A549 (cell line): ENCODE measurements at regions not wholly inside any gene's neighbourhood (a gene's known extent, or its start where the extent isn't known, plus 50 kb on each side); places are given as distances from the start of the nearest gene placed in this dataset.

ENCODE experiments used
- ATAC-seq, 2 experiments: fragments of 200-7000 bp in 1 of 2; fragments of >200 bp in 1 of 2; cut with Nextera tagmentation in 1 of 2; cut with Tn5 transposase in 1 of 2; 3 replicates each; pipeline versions ENCODE4 v1.8.0 to v1.9.1; 2018 to 2020; ENCODE audit warnings: mild to moderate bottlenecking in 1 of 2, moderate library complexity in 1 of 2
- CTCF ChIA-PET: fragments of 300-600 bp; sonication (Branson Sonifier 250); formaldehyde crosslinking; extraction: SDS; loops from one replicate; lab custom pipeline; 2021; ENCODE audit warnings: antibody characterized with exemption, inconsistent platforms; lab: Yijun Ruan, JAX
- POLR2A ChIA-PET: fragments of 350-600 bp; formaldehyde crosslinking; extraction: SDS; loops from one replicate; lab custom pipeline; 2021; ENCODE audit warnings: antibody characterized with exemption, inconsistent platforms; lab: Yijun Ruan, JAX
- DNase-seq, 2 experiments: peaks; one replicate each; pipeline versions ENCODE4 v3.0.0 to v3.0.0-alpha.2; 2011 to 2016; ENCODE audit warnings: low read depth in 1 of 2, low spot score in 1 of 2
- FAIRE-seq: peaks from 2 replicates; lab custom pipeline; 2011; peaks lifted over from hg19 to GRCh38; lab: Jason Lieb, UNC
- H3K27ac ChIP-seq, 2 experiments: fragments of >200 bp; sonication (Bioruptor Twin); formaldehyde crosslinking; 3 replicates each; pipeline ENCODE4 v1.5.1; 2016 to 2017
- H3K4me1 ChIP-seq: fragments of >200 bp; sonication (Bioruptor Twin); formaldehyde crosslinking; 3 replicates; pipeline ENCODE4 v1.6.1; 2016
- H3K4me2 ChIP-seq: fragments of >200 bp; sonication (Bioruptor Twin); formaldehyde crosslinking; 3 replicates; pipeline ENCODE4 v1.6.1; 2016
- H3K4me3 ChIP-seq: fragments of >200 bp; sonication (Bioruptor Twin); formaldehyde crosslinking; 3 replicates; pipeline ENCODE4 v1.5.1; 2016
- H3K9me3 ChIP-seq: fragments of >200 bp; sonication (Bioruptor Twin); formaldehyde crosslinking; 3 replicates; pipeline ENCODE4 v1.6.1; 2016
- BHLHE40 ChIP-seq: IDR thresholded peaks from 2 replicates; pipeline ENCODE4 v1.6.1; 2012; ENCODE audit warnings: low read depth, low read length, inconsistent platforms
- CHD2 ChIP-seq: fragments of 150-350 bp; IDR thresholded peaks from 2 replicates; pipeline ENCODE4 v1.6.1; 2014; ENCODE audit warnings: low read length; ENCODE audit not compliant: partially characterized antibody
- CHD4 ChIP-seq: fragments of 200-600 bp; sonication (generic); IDR thresholded peaks from 2 replicates; pipeline ENCODE4 v1.6.1; 2016; ENCODE audit warnings: antibody characterized with exemption, mild to moderate bottlenecking, borderline replicate concordance
- EHMT2 ChIP-seq: fragments of 200-600 bp; sonication (generic); IDR thresholded peaks from 2 replicates; pipeline ENCODE4 v1.6.1; 2016; ENCODE audit warnings: antibody characterized with exemption, low read depth, mild to moderate bottlenecking, moderate library complexity
- EP300 ChIP-seq, 2 experiments: fragments of >200 bp; sonication (Bioruptor Twin); formaldehyde crosslinking; IDR thresholded peaks; 2 replicates in 1 of 2; 3 replicates in 1 of 2; pipeline ENCODE4 v1.6.1; 2016 to 2017
- FOSB ChIP-seq: fragments of 250-450 bp; sonication (Bioruptor Pico); IDR thresholded peaks from 2 replicates; pipeline ENCODE4 v1.5.0; 2020; ENCODE audit warnings: mild to moderate bottlenecking, moderate library complexity
- HDAC2 ChIP-seq: fragments of 200-600 bp; sonication (generic); IDR thresholded peaks from 2 replicates; pipeline ENCODE4 v1.6.1; 2016
- HEYL ChIP-seq: fragments of 250-450 bp; sonication (Bioruptor Pico); IDR thresholded peaks from 2 replicates; pipeline ENCODE4 v1.8.0; 2021; ENCODE audit warnings: mild to moderate bottlenecking, moderate library complexity
- HOXA7 ChIP-seq: fragments of 250-450 bp; sonication (Bioruptor Pico); IDR thresholded peaks from 2 replicates; pipeline ENCODE4 v1.5.0; 2020; ENCODE audit warnings: mild to moderate bottlenecking, moderate library complexity
- HOXB13 ChIP-seq: fragments of 250-450 bp; sonication (Bioruptor Pico); IDR thresholded peaks from 2 replicates; pipeline ENCODE4 v1.5.0; 2020; ENCODE audit warnings: low read depth, mild to moderate bottlenecking, moderate library complexity
- HOXB5 ChIP-seq: fragments of 250-450 bp; sonication (Bioruptor Pico); IDR thresholded peaks from 2 replicates; pipeline ENCODE4 v1.5.0; 2020; ENCODE audit warnings: mild to moderate bottlenecking, moderate library complexity
- JUN ChIP-seq, 2 experiments: fragments of >200 bp; sonication (Bioruptor Twin); formaldehyde crosslinking; IDR thresholded peaks; 2 replicates in 1 of 2; 3 replicates in 1 of 2; pipeline ENCODE4 v1.6.1; 2016 to 2017
- JUNB ChIP-seq: fragments of >200 bp; sonication (Bioruptor Twin); formaldehyde crosslinking; IDR thresholded peaks from 2 replicates; pipeline ENCODE4 v1.6.1; 2016
- KDM1A ChIP-seq: fragments of 200-600 bp; sonication (generic); IDR thresholded peaks from 2 replicates; pipeline ENCODE4 v1.6.1; 2016; ENCODE audit warnings: low read depth, mild to moderate bottlenecking
- MAFK ChIP-seq: fragments of 450-650 bp; IDR thresholded peaks from 2 replicates; pipeline ENCODE4 v1.6.1; 2014; ENCODE audit not compliant: partially characterized antibody
- NFE2L2 ChIP-seq: fragments of 150-350 bp; conservative IDR thresholded peaks from 2 replicates; pipeline ENCODE4 v1.6.1; 2014; ENCODE audit warnings: low read length
- NR3C1 ChIP-seq: fragments of >200 bp; sonication (Bioruptor Twin); formaldehyde crosslinking; IDR thresholded peaks from 3 replicates; pipeline ENCODE4 v1.6.1; 2017
- POLR2A ChIP-seq: IDR thresholded peaks from 2 replicates; pipeline ENCODE4 v1.6.1; 2012; ENCODE audit warnings: mild to moderate bottlenecking, low read length
- RARB ChIP-seq: fragments of 250-450 bp; sonication (Bioruptor Pico); IDR thresholded peaks from 2 replicates; pipeline ENCODE4 v1.8.0; 2021; ENCODE audit warnings: mild to moderate bottlenecking, moderate library complexity
- SMC3 ChIP-seq: fragments of >200 bp; sonication (Bioruptor Twin); formaldehyde crosslinking; IDR thresholded peaks from 3 replicates; pipeline ENCODE4 v1.6.1; 2018; ENCODE audit warnings: inconsistent platforms
- SREBF2 ChIP-seq: fragments of 450-650 bp; IDR thresholded peaks from 2 replicates; pipeline ENCODE4 v1.6.1; 2014; ENCODE audit warnings: mild to moderate bottlenecking, moderate library complexity
- TFCP2L1 ChIP-seq: fragments of 250-450 bp; sonication (Bioruptor Pico); IDR thresholded peaks from 2 replicates; pipeline ENCODE4 v1.5.0; 2021; ENCODE audit warnings: mild to moderate bottlenecking
- ZC3H11A ChIP-seq: fragments of 450-650 bp; IDR thresholded peaks from 2 replicates; pipeline ENCODE4 v1.6.1; 2014; ENCODE audit warnings: antibody characterized with exemption, mild to moderate bottlenecking
- ZFP36 ChIP-seq: fragments of 450-650 bp; IDR thresholded peaks from 2 replicates; pipeline ENCODE4 v1.6.1; 2014; ENCODE audit warnings: borderline replicate concordance; ENCODE audit not compliant: partially characterized antibody
- ZNF302 ChIP-seq: fragments of 250-450 bp; sonication (Bioruptor Pico); IDR thresholded peaks from 2 replicates; pipeline ENCODE4 v1.9.0; 2021; ENCODE audit warnings: inconsistent platforms, mild to moderate bottlenecking, moderate library complexity
- ZSCAN20 ChIP-seq: fragments of 250-450 bp; sonication (Bioruptor Pico); IDR thresholded peaks from 2 replicates; pipeline ENCODE4 v1.8.0; 2022; ENCODE audit warnings: mild to moderate bottlenecking, moderate library complexity
- WGBS: methylation state at CpG from one replicate; pipeline ENCODE4 v1.1.6; 2017; ENCODE audit errors: missing lambda C conversion rate; 5-methylcytosine and 5-hydroxymethylcytosine counted together
- TF ChIP-seq, protein P1 (sequence below): fragments of >200 bp; sonication (Bioruptor Twin); formaldehyde crosslinking; IDR thresholded peaks from 3 replicates; pipeline ENCODE4 v1.6.1; 2016
- TF ChIP-seq, protein P2 (sequence below): IDR thresholded peaks from 2 replicates; pipeline ENCODE4 v1.6.1; 2012; ENCODE audit warnings: low read depth, borderline replicate concordance
- TF ChIP-seq, protein P3 (sequence below): fragments of 150-350 bp; IDR thresholded peaks from 2 replicates; pipeline ENCODE4 v1.6.1; 2014; ENCODE audit warnings: low read depth, mild to moderate bottlenecking, low read length
- TF ChIP-seq, protein P4 (sequence below): IDR thresholded peaks from 2 replicates; pipeline ENCODE4 v1.6.1; 2012
- TF ChIP-seq, protein P5 (sequence below): fragments of >200 bp; sonication (Bioruptor Twin); formaldehyde crosslinking; IDR thresholded peaks from 2 replicates; pipeline ENCODE4 v1.6.1; 2016
- TF ChIP-seq, protein P6 (sequence below): fragments of 250-450 bp; sonication (Bioruptor Pico); IDR thresholded peaks from 2 replicates; pipeline ENCODE4 v1.5.0; 2020; ENCODE audit warnings: low read depth, mild to moderate bottlenecking, moderate library complexity

DNA sequence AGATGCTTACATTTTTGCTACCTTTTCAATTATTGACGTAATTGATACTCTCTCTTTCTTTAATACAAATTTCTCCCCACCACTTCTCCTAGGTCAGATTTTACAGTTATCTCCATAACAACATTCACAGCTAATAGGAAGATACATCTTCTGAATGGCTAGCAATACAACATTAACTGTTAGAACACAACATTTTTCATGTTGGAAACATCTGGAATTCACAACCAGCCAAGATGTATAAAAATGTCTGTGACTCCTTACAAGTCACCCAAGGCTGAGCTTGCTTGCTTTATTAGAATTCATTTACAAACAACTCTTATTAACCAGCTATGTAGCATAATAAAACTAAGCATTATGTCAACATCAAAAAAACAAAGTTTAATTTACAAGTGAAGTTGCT is 81.0 kb upstream of the ROBO2 start (continued):
- TF ChIP-seq, protein P1, sequence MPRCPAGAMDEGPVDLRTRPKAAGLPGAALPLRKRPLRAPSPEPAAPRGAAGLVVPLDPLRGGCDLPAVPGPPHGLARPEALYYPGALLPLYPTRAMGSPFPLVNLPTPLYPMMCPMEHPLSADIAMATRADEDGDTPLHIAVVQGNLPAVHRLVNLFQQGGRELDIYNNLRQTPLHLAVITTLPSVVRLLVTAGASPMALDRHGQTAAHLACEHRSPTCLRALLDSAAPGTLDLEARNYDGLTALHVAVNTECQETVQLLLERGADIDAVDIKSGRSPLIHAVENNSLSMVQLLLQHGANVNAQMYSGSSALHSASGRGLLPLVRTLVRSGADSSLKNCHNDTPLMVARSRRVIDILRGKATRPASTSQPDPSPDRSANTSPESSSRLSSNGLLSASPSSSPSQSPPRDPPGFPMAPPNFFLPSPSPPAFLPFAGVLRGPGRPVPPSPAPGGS = no peak
- TF ChIP-seq ZSCAN20 = no peak

DNA sequence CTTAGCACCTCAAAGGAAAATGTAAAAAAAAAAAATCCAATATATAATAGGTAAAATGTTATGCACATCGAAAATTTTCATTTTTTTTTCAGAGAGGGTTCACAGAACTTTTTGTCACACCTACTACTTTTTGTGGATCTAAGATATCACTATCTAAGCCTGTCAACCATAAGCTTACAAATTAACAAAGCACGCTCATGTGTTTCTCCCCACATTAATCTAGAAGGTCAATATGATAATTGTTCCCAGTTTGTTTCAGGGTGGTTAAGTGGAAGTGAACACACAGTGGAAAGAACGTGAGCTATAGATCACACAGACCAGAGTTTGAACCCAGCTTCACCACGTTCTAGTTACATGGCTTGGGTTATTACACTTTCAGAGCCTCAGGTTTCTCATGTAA is 78.6 kb upstream of the ROBO2 start:
- DNase-seq = no peak
- Histone ChIP-seq H3K4me2 (no peak overlapping the region), H3K9me3 (no peaks in the 10 kb centered on the region), H3K27ac (no peak overlapping the region), H3K4me3 (no peak overlapping the region), H3K4me1 (no peaks in the 10 kb centered on the region)
- POLR2A ChIA-PET = no interaction called here
- 5% methylated on average over 4 of the region's 4 CpGs for WGBS
- no peak for ATAC-seq
- FAIRE-seq = no peak
- no peak for TF ChIP-seq ZC3H11A
- no peak for TF ChIP-seq TFCP2L1 (CRISPR knock-in tag)
- TF ChIP-seq, protein P2, sequence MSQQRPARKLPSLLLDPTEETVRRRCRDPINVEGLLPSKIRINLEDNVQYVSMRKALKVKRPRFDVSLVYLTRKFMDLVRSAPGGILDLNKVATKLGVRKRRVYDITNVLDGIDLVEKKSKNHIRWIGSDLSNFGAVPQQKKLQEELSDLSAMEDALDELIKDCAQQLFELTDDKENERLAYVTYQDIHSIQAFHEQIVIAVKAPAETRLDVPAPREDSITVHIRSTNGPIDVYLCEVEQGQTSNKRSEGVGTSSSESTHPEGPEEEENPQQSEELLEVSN = no peak
- TF ChIP-seq SREBF2 = no peak
- no peak for TF ChIP-seq RARB (CRISPR knock-in tag)
- TF ChIP-seq FOSB (CRISPR knock-in tag) = no peak
- no peak for TF ChIP-seq BHLHE40
- TF ChIP-seq HDAC2 = no peak
- no peak for TF ChIP-seq KDM1A
- no peak for TF ChIP-seq SMC3
- TF ChIP-seq HOXB13 (CRISPR knock-in tag) = no peak
- CTCF ChIA-PET = no interaction called here

DNA sequence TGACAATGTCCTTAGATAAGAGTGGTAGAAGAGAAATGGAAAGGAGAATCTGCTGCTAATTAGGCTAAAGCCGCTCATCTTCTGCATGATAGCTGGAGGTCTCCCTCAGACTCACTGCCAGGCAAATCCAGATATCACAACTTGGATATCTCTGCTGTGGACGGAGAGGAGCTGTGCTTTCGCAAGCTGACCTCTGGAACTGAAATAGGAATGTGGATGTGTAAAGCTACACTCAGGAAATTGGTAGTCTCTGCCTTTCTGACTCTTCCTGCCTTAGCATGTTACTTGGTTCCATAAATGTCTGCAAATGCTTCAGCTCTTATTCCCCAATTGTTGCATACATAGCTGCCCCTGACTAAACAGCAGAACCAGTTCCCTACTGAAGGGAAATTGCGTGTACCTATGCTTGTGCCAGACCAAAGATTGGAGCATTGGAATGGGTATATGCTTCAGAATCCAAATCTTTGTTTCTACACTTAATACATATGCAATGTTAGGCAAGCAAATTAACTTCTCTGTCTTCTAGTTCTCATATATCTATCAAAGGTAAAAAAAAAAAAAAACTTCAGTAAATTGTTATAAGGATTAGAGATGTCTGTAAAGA is 74.7 kb upstream of the ROBO2 start:
- no peak for ATAC-seq
- no peaks in the 10 kb centered on the region for H3K9me3 ChIP-seq
- 1% methylated on average over 4 of the region's 4 CpGs for WGBS
- TF ChIP-seq HOXB5 (CRISPR knock-in tag) (no peak), MAFK (no peak), SMC3 (no peak), CHD4 (no peak), NFE2L2 (no peak), JUNB (no peak)
- TF ChIP-seq, protein P3, sequence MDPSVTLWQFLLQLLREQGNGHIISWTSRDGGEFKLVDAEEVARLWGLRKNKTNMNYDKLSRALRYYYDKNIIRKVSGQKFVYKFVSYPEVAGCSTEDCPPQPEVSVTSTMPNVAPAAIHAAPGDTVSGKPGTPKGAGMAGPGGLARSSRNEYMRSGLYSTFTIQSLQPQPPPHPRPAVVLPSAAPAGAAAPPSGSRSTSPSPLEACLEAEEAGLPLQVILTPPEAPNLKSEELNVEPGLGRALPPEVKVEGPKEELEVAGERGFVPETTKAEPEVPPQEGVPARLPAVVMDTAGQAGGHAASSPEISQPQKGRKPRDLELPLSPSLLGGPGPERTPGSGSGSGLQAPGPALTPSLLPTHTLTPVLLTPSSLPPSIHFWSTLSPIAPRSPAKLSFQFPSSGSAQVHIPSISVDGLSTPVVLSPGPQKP = no peak
- no peak overlapping the region for H3K4me3 ChIP-seq
- DNase-seq = no peak
- no peak overlapping the region for H3K4me2 ChIP-seq
- ChIA-PET POLR2A (no interaction called here), CTCF (no interaction called here)
- FAIRE-seq = no peak
- no peaks in the 10 kb centered on the region for H3K4me1 ChIP-seq
- no peak overlapping the region for H3K27ac ChIP-seq

DNA sequence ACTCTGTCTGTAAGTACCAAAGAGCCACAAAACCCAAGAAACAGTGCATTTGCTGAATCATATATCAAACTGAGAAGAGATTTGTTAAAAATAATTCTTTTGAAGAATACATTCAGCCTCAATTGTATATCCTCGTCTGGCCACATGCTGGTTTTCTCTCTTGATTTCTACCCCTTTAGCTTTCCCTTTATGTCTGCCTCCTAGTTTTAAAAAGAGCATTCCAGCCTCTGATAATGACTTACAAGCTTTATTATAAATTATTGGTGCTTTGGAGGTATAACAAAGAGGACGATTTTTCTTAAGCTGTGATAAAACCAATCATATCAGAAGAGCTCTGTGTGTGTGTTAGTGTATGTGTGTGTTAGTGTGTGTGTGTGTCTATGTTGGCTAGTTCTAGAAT is 70.4 kb upstream of the ROBO2 start:
- ATAC-seq = no peak
- no peak for FAIRE-seq
- POLR2A ChIA-PET = no interaction called here
- no peak overlapping the region for H3K4me2 ChIP-seq
- no peak overlapping the region for H3K27ac ChIP-seq
- no peaks in the 10 kb centered on the region for H3K9me3 ChIP-seq
- 0% methylated on average over 2 of the region's 2 CpGs for WGBS
- CTCF ChIA-PET = no interaction called here
- H3K4me3 ChIP-seq = no peak overlapping the region
- no peaks in the 10 kb centered on the region for H3K4me1 ChIP-seq
- no peak for DNase-seq
- TF ChIP-seq, protein P4, sequence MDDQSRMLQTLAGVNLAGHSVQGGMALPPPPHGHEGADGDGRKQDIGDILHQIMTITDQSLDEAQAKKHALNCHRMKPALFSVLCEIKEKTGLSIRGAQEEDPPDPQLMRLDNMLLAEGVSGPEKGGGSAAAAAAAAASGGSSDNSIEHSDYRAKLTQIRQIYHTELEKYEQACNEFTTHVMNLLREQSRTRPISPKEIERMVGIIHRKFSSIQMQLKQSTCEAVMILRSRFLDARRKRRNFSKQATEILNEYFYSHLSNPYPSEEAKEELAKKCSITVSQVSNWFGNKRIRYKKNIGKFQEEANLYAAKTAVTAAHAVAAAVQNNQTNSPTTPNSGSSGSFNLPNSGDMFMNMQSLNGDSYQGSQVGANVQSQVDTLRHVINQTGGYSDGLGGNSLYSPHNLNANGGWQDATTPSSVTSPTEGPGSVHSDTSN = no peak
- no peak for TF ChIP-seq JUN (IDR thresholded peaks at IDR 0.05)
- no peak for TF ChIP-seq CHD2
- TF ChIP-seq, protein P5, sequence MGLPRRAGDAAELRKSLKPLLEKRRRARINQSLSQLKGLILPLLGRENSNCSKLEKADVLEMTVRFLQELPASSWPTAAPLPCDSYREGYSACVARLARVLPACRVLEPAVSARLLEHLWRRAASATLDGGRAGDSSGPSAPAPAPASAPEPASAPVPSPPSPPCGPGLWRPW = no peak
- no peak for TF ChIP-seq HEYL (CRISPR knock-in tag)
- no peak for TF ChIP-seq ZNF302 (CRISPR knock-in tag)
- TF ChIP-seq NFE2L2 = no peak
- TF ChIP-seq NR3C1 = no peak
- TF ChIP-seq, protein P6, sequence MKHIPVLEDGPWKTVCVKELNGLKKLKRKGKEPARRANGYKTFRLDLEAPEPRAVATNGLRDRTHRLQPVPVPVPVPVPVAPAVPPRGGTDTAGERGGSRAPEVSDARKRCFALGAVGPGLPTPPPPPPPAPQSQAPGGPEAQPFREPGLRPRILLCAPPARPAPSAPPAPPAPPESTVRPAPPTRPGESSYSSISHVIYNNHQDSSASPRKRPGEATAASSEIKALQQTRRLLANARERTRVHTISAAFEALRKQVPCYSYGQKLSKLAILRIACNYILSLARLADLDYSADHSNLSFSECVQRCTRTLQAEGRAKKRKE (CRISPR knock-in tag) = no peak
- TF ChIP-seq POLR2A = no peak
- no peak for TF ChIP-seq ZFP36
- TF ChIP-seq BHLHE40 = no peak
- no peak for TF ChIP-seq HOXA7 (CRISPR knock-in tag)
- no peak for TF ChIP-seq MAFK
- no peak for TF ChIP-seq EP300 (IDR thresholded peaks at IDR 0.05)
- TF ChIP-seq EHMT2 = no peak
